ENCODE measurements at regions not wholly inside any gene's neighbourhood (a gene's known extent, or its start where the extent isn't known, plus 50 kb on each side); places are given as distances from the start of the nearest gene placed in this dataset.

DNA sequence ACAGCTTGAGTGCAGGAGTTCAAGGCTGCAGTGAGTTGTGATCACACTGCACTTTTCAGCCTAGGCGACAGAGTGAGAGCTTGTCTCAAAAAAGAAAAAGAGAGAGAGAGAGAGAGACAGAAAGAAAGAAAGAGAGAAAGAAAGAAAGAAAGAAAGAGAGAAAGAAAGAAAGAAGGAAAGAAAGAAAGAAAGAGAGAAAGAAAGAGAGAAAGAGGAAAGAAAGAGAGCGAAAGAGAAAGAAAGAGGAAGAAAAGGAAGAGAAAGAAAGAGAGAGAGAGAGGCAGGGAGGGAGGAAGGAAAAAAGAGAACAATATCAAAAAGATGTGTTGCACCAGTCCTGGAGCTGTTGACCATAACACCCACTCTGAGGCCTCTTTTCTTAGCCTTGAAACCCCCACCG is 89.8 kb upstream of the MBOAT2 start:
- Histone ChIP-seq H3K4me3 (ENCODE audit: low read length) (no peak overlapping the region), H3K9ac (ENCODE audit: low read depth, low read length) (no peak overlapping the region), H3K27me3 (ENCODE audit: insufficient read depth, low read length) (peaks cover 4% of the 10 kb centered on the region; the same call in 1 of the 2 replicates), H3K36me3 (ENCODE audit: insufficient read depth, low read length) (no peaks in the 10 kb centered on the region), H3K27ac (ENCODE audit: low read depth, low read length) (no peak overlapping the region), H3K4me1 (ENCODE audit: insufficient read depth, low read length) (peaks cover 4% of the 10 kb centered on the region; the same call in 1 of the 2 replicates), H3K9me3 (ENCODE audit: insufficient read depth, low read depth, low read length) (no peaks in the 10 kb centered on the region)
- 90% methylated on average over 3 of the region's 3 CpGs for WGBS

DNA sequence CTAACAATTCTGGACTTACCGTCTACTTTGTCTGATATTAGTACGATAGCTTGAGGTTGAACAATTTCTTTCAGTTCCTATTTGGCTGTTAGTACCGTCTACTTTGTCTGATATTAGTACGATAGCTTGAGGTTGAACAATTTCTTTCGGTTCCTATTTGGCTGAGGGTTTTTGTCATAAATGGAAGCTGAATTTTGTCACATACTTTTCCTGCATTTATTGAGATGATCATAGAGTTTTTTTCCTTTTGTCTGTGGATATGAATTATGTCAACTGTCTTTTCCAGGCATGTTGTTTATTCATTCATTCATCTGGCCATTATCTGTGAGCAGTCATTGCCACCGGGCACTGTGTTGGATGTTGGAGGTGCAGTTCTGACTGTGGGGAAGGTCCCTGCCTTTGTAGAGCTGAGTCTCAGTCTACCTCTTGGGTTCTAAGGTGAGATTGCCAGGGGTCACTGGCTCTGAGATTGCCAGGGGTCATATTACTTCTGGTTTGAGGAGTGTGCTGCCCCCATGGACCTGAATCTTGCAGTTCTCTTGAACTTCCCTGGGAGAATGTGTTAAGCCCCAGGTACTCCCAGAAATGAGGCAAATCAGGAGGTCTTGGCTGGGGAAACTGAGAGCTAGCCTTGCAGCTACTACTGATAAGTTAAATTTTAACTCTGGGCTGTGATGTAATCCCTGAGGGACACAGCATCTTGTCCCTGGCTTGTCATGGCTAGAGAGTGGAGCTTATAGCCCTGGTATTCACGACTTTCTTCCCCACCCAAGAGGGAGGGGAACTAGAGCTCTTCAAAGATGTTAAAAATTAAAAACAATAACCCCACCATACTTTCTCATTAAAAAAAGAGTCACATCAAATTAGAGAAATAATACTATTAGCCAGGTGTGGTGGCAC is 89.1 kb upstream of the MBOAT2 start:
- H3K9me3 ChIP-seq (ENCODE audit: insufficient read depth, low read depth, low read length): no peaks in the 10 kb centered on the region
- H3K27ac ChIP-seq (ENCODE audit: low read depth, low read length): no peak overlapping the region
- no peaks in the 10 kb centered on the region for H3K36me3 ChIP-seq (ENCODE audit: insufficient read depth, low read length)
- H3K27me3 ChIP-seq (ENCODE audit: insufficient read depth, low read length): peaks cover 4% of the 10 kb centered on the region; the same call in 1 of the 2 replicates
- H3K9ac ChIP-seq (ENCODE audit: low read depth, low read length): no peak overlapping the region
- H3K4me3 ChIP-seq (ENCODE audit: low read length): no peak overlapping the region
- H3K4me1 ChIP-seq (ENCODE audit: insufficient read depth, low read length): peaks cover 4% of the 10 kb centered on the region; the same call in 1 of the 2 replicates
- WGBS: 95% methylated on average over 6 of the region's 7 CpGs

DNA sequence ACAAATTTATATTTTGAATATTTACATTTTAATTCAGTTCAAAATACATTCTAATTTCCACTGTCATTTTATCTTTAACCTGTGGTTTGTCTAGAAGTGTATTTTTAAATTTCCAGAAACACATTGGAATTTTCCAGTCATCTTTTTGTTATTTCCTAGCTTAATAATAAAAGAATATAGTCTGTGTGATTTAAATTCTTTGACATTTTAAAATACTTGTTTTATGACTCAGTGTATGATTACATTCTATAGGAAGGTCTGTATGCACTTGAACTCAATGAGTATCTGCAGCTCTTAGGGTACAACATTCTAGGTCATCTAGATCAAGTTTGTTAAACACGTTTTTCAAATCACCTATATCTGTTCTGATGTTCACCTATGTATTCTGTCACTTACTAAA is 88.3 kb upstream of the MBOAT2 start:
- H3K9me3 ChIP-seq (ENCODE audit: insufficient read depth, low read depth, low read length): no peaks in the 10 kb centered on the region
- no peak overlapping the region for H3K9ac ChIP-seq (ENCODE audit: low read depth, low read length)
- no peak overlapping the region for H3K27ac ChIP-seq (ENCODE audit: low read depth, low read length)
- peaks cover 8% of the 10 kb centered on the region for H3K4me1 ChIP-seq (ENCODE audit: insufficient read depth, low read length)
- no peak overlapping the region for H3K4me3 ChIP-seq (ENCODE audit: low read length)
- 82% methylated on average over 1 of the region's 1 CpG for WGBS
- no peaks in the 10 kb centered on the region for H3K36me3 ChIP-seq (ENCODE audit: insufficient read depth, low read length)
- peaks cover 4% of the 10 kb centered on the region; the same call in 1 of the 2 replicates for H3K27me3 ChIP-seq (ENCODE audit: insufficient read depth, low read length)

DNA sequence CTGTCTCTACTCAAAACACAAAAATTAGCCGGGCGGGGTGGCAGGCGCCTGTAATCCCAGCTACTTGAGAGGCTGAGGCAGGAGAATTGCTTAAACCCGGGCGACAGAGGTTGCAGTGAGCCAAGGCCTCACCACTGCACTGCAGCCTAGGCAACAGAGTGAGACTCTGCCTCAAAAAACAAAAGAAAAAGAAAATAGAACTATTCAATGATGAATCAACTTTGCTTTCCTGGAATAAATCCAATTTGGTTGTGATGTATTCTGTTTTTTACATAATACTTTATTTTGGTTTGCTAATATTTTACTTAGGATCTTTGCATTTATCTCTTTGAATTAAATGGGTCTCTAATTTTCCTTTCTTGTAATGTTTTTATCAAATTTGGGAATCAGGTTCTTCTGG is 86.3 kb upstream of the MBOAT2 start:
- H3K36me3 ChIP-seq (ENCODE audit: insufficient read depth, low read length): no peaks in the 10 kb centered on the region
- H3K4me3 ChIP-seq (ENCODE audit: low read length): no peak overlapping the region
- no peak overlapping the region for H3K9ac ChIP-seq (ENCODE audit: low read depth, low read length)
- H3K27me3 ChIP-seq (ENCODE audit: insufficient read depth, low read length): no peaks in the 10 kb centered on the region
- no peaks in the 10 kb centered on the region for H3K9me3 ChIP-seq (ENCODE audit: insufficient read depth, low read depth, low read length)
- H3K4me1 ChIP-seq (ENCODE audit: insufficient read depth, low read length): peaks cover 9% of the 10 kb centered on the region
- WGBS: 83% methylated on average over 5 of the region's 5 CpGs
- no peak overlapping the region for H3K27ac ChIP-seq (ENCODE audit: low read depth, low read length)

DNA sequence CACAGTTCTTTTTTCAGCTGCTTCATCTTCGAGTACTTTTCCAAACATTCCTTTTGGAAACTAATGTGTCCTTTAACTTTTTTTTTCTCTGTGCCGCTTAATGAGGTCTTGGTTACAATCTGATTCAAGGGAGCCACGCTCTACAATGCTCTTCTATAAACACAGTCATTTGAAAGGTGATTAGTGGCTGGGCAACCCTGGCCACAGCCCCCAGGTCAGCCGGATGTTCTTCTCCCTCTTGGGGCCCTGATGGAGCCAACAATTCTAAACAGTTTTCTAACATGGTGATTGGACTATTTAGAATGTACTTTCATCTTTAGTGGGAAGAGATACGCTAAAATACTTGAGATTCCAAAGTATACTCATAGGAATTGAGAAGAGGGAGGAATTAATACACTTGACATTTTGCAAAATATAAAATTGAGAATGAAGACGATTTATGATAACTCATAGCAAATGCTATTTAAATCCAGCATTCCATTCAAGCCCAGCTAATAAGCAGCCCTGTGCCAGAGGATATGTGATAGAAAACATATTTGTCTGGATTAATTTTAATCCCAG is 83.7 kb upstream of the MBOAT2 start:
- H3K9me3 ChIP-seq (ENCODE audit: insufficient read depth, low read depth, low read length): peaks cover 4% of the 10 kb centered on the region; the same call in 1 of the 2 replicates
- WGBS: 86% methylated on average over 4 of the region's 6 CpGs
- H3K4me3 ChIP-seq (ENCODE audit: low read length): no peak overlapping the region
- no peaks in the 10 kb centered on the region for H3K36me3 ChIP-seq (ENCODE audit: insufficient read depth, low read length)
- no peak overlapping the region for H3K27ac ChIP-seq (ENCODE audit: low read depth, low read length)
- no peaks in the 10 kb centered on the region for H3K27me3 ChIP-seq (ENCODE audit: insufficient read depth, low read length)
- H3K9ac ChIP-seq (ENCODE audit: low read depth, low read length): no peak overlapping the region
- peaks cover 9% of the 10 kb centered on the region for H3K4me1 ChIP-seq (ENCODE audit: insufficient read depth, low read length)

DNA sequence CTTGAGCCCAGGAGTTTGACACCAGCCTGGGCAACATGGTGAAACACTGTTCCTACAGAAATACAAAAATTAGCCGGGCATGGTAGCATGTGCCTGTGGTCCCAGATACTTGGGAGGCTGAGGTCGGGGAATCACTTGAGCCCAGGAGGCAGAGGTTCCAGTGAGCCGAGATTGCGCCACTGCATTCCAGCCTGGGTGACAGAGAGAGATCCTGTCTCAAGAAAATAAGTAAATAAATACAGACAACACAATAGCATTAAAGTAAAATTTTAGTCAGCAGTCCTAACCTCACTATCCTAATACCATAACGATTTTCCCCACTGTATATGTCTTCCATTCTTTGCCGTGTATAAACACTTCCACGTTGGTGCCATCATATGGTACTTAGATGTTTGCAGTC is 83.0 kb upstream of the MBOAT2 start:
- peaks cover 12% of the 10 kb centered on the region for H3K9me3 ChIP-seq (ENCODE audit: insufficient read depth, low read depth, low read length)
- H3K36me3 ChIP-seq (ENCODE audit: insufficient read depth, low read length): no peaks in the 10 kb centered on the region
- 93% methylated on average over 7 of the region's 7 CpGs for WGBS
- no peak overlapping the region for H3K27ac ChIP-seq (ENCODE audit: low read depth, low read length)
- H3K4me3 ChIP-seq (ENCODE audit: low read length): no peak overlapping the region
- H3K9ac ChIP-seq (ENCODE audit: low read depth, low read length): no peak overlapping the region
- H3K27me3 ChIP-seq (ENCODE audit: insufficient read depth, low read length): no peaks in the 10 kb centered on the region
- H3K4me1 ChIP-seq (ENCODE audit: insufficient read depth, low read length): peaks cover 9% of the 10 kb centered on the region

DNA sequence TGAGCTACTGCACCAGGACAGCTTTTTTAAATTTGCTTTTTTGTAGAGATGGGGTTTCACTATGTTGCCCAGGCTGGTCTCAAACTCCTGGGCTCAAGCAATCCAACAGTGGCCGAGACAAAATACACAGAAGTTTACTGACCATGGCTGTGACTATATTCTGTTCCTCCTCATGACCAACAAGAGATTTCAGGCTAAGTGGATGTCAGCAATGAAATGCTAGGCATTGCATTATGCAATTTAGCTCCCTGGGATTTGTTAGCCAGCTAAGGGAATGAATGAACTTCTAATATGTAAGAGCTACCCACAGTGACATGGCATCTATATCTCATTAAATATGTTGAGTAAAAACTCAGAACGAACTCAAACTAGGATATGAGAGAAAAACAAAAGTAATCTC is 81.9 kb upstream of the MBOAT2 start:
- H3K36me3 ChIP-seq (ENCODE audit: insufficient read depth, low read length): no peaks in the 10 kb centered on the region
- WGBS: 86% methylated on average over 2 of the region's 2 CpGs
- no peak overlapping the region for H3K27ac ChIP-seq (ENCODE audit: low read depth, low read length)
- H3K9ac ChIP-seq (ENCODE audit: low read depth, low read length): no peak overlapping the region
- peaks cover 14% of the 10 kb centered on the region for H3K9me3 ChIP-seq (ENCODE audit: insufficient read depth, low read depth, low read length)
- peaks cover 9% of the 10 kb centered on the region for H3K4me1 ChIP-seq (ENCODE audit: insufficient read depth, low read length)
- H3K4me3 ChIP-seq (ENCODE audit: low read length): no peak overlapping the region
- H3K27me3 ChIP-seq (ENCODE audit: insufficient read depth, low read length): no peaks in the 10 kb centered on the region

DNA sequence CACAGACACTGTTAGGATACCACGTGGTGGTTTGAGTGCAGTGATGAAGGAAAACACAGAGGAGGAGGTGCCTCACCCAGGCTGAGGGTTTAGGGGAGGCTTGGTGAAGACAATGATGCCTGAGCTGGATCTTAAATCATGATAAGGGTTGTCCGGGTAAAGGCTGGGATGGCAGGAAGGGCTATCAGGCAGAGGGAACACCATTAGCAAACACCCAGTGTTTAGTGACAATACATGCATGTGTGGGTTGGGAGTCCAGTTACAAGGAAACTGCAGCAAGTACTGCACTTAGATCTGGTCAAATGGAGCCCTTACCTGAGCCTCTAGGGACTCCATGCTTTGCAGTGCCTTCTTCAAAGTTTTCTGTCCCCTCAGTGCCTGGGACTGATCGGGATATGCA is 79.8 kb upstream of the MBOAT2 start:
- Histone ChIP-seq H3K36me3 (ENCODE audit: insufficient read depth, low read length) (no peaks in the 10 kb centered on the region), H3K4me1 (ENCODE audit: insufficient read depth, low read length) (peaks cover 9% of the 10 kb centered on the region), H3K27me3 (ENCODE audit: insufficient read depth, low read length) (no peaks in the 10 kb centered on the region), H3K9ac (ENCODE audit: low read depth, low read length) (no peak overlapping the region), H3K4me3 (ENCODE audit: low read length) (no peak overlapping the region), H3K27ac (ENCODE audit: low read depth, low read length) (no peak overlapping the region), H3K9me3 (ENCODE audit: insufficient read depth, low read depth, low read length) (peaks cover 14% of the 10 kb centered on the region)
- WGBS: 90% methylated on average over 3 of the region's 3 CpGs

DNA sequence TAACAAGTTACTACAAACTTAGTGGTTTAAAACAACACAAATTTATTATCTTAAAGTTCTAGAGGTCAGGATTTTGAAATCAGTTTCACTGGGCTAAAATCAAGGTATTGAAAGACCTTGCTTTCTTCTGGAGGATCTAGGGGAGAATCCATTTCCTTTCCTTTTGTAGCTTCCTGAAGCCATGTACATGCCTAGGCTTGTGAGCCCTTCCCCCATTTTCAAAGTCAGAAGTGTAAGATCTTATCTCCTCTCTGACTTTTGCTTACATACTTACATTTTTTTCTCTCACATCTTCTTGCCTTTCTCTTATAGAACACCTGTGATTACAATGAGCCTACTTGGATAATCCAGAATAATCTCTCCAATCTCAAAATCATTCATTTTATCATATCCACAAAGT is 78.7 kb upstream of the MBOAT2 start:
- H3K4me1 ChIP-seq (ENCODE audit: insufficient read depth, low read length): peaks cover 9% of the 10 kb centered on the region
- no peak overlapping the region for H3K27ac ChIP-seq (ENCODE audit: low read depth, low read length)
- no peak overlapping the region for H3K9ac ChIP-seq (ENCODE audit: low read depth, low read length)
- H3K36me3 ChIP-seq (ENCODE audit: insufficient read depth, low read length): no peaks in the 10 kb centered on the region
- no peaks in the 10 kb centered on the region for H3K27me3 ChIP-seq (ENCODE audit: insufficient read depth, low read length)
- no peak overlapping the region for H3K4me3 ChIP-seq (ENCODE audit: low read length)
- peaks cover 14% of the 10 kb centered on the region for H3K9me3 ChIP-seq (ENCODE audit: insufficient read depth, low read depth, low read length)

DNA sequence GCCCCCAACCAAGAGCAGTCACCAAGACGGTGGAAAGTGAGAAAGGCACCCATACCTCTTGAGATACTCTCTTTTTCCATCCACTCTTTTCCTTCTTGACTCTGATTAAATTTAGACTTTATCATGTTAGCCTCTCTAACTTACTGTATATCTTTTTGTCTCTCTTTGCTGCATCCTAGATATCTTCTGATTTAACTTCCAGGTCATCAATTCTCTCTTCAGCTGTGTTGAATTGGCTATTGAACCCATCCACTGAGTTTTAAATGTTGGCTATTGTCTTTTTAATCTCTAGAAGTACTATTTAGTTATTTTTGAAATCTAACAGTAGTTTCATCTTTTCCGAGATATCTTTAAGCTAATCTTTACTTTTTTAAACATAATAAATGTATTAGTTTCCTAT is 78.3 kb upstream of the MBOAT2 start:
- no peak overlapping the region for H3K9ac ChIP-seq (ENCODE audit: low read depth, low read length)
- no peak overlapping the region for H3K27ac ChIP-seq (ENCODE audit: low read depth, low read length)
- H3K4me1 ChIP-seq (ENCODE audit: insufficient read depth, low read length): peaks cover 5% of the 10 kb centered on the region; the same call in 1 of the 2 replicates
- H3K36me3 ChIP-seq (ENCODE audit: insufficient read depth, low read length): no peaks in the 10 kb centered on the region
- 83% methylated on average over 1 of the region's 2 CpGs for WGBS
- peaks cover 14% of the 10 kb centered on the region for H3K9me3 ChIP-seq (ENCODE audit: insufficient read depth, low read depth, low read length)
- no peaks in the 10 kb centered on the region for H3K27me3 ChIP-seq (ENCODE audit: insufficient read depth, low read length)
- H3K4me3 ChIP-seq (ENCODE audit: low read length): no peak overlapping the region

DNA sequence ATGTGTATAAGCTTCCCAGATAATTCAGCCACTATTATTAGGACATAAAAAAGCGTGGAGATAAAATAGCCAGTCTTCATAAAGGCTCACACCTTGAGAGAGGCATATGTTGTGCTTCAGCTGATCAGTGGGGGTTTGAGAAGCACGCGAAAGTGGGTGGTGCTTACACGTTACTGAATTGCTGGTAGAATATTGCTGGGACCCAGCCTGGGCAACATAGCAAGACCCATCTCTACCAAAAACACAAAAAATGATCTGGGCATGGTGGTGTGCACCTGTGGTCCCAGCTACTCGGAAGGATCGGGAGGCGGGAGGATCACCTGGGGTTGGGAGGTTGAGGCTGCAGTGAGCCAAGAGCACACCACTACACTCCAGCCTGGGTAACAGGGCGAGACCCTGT is 74.9 kb upstream of the MBOAT2 start:
- WGBS: 98% methylated on average over 7 of the region's 8 CpGs
- H3K9me3 ChIP-seq (ENCODE audit: insufficient read depth, low read depth, low read length): peaks cover 14% of the 10 kb centered on the region
- H3K4me1 ChIP-seq (ENCODE audit: insufficient read depth, low read length): peaks cover 11% of the 10 kb centered on the region
- no peak overlapping the region for H3K9ac ChIP-seq (ENCODE audit: low read depth, low read length)
- peaks cover 5% of the 10 kb centered on the region; the same call in 1 of the 2 replicates for H3K27me3 ChIP-seq (ENCODE audit: insufficient read depth, low read length)
- no peaks in the 10 kb centered on the region for H3K36me3 ChIP-seq (ENCODE audit: insufficient read depth, low read length)
- no peak overlapping the region for H3K4me3 ChIP-seq (ENCODE audit: low read length)
- no peak overlapping the region for H3K27ac ChIP-seq (ENCODE audit: low read depth, low read length)

Measured in HUES64 (cell line).